Heart left ventricle (tissue), 13 donors: ENCODE measurements at regions not wholly inside any gene's neighbourhood (a gene's known extent, or its start where the extent isn't known, plus 50 kb on each side); places are given as distances from the start of the nearest gene placed in this dataset.
"Not testable (repeated sequence)": the region's sequence is repeated elsewhere in the genome, so short reads cannot be mapped to it uniquely, and the experiment has no call there.

Experiments used
- POLR2A ChIP-seq, 2 donors: fragments of 450-650 bp; IDR thresholded peaks; one replicate each; pipeline ENCODE4 v1.6.1; 2017; ENCODE audit warnings: antibody characterized with exemption in 2 of 2, mild to moderate bottlenecking in 2 of 2, moderate library complexity in 2 of 2
- TF ChIP-seq, protein P1 (sequence below), 12 donors: fragments of 200-600 bp; sonication (generic) in 4 of 12; IDR thresholded peaks; one replicate each; pipeline versions ENCODE4 v1.5.0 to v1.8.0; 2018 to 2022; ENCODE audit warnings: antibody characterized with exemption in 12 of 12, mild to moderate bottlenecking in 5 of 12
- donor health status: ischemic (EF 13 %, LVEDD 7.1; RV severe dilation, severe dysfunction).
- donor health status: DM: no; HTN: yes; CAD: no.
- donor health status: DM: no; HTN: no; CAD: no.
- donor health status: ischemic (EF 25% LVEDD 6.9; RV normal size, moderate dysfunction).
- donor health status: ischemic (EF 25% LVEDD 5.7; RV mildly dilated, moderate dysfunction).
- donor health status: ischemic (EF 35%, LVEDD 5.7; RV mildly dilated, moderate dysfunction).
- donor health status: nonischemic (EF 11% LVEDD 7.7; RV severe dilation, severe dysfunction).
- donor health status: DM: yes; HTN: yes; CAD: no.
- donor health status: PGD.
- donor health status: ischemic (EF 29% LVEDD 5.4; RV normal size, mild dysfunction).
- donor health status: nonischemic (EF 23%, LVEDD 6.1; RV moderate dilation, normal function).

DNA sequence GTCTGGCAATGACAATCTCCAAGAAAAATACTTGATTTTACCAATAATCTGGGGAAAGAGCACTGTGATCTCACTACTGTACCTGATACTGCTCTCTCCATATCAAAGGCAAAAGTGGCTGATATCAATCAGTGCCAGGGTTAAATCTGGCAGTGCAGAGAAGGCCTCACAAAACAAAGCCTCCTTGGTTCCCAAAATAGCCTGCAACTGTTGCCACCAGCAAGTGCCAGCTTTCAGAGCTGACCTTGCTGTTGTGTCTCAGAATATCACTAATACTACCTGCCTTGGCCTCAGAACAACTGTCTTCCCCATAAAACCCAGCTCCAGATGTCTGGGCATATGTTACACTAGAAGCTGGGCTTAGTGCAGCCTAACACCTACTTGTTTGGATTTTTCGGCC, 738.6 kb downstream of the CDY1 start:
- TF ChIP-seq POLR2A (IDR thresholded peaks at IDR 0.05): not testable (repeated sequence)
- TF ChIP-seq, protein P1, sequence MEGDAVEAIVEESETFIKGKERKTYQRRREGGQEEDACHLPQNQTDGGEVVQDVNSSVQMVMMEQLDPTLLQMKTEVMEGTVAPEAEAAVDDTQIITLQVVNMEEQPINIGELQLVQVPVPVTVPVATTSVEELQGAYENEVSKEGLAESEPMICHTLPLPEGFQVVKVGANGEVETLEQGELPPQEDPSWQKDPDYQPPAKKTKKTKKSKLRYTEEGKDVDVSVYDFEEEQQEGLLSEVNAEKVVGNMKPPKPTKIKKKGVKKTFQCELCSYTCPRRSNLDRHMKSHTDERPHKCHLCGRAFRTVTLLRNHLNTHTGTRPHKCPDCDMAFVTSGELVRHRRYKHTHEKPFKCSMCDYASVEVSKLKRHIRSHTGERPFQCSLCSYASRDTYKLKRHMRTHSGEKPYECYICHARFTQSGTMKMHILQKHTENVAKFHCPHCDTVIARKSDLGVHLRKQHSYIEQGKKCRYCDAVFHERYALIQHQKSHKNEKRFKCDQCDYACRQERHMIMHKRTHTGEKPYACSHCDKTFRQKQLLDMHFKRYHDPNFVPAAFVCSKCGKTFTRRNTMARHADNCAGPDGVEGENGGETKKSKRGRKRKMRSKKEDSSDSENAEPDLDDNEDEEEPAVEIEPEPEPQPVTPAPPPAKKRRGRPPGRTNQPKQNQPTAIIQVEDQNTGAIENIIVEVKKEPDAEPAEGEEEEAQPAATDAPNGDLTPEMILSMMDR (IDR thresholded peaks at IDR 0.05): not testable (repeated sequence)
